Lung microvascular endothelial cell (primary cell): ENCODE measurements at regions not wholly inside any gene's neighbourhood (a gene's known extent, or its start where the extent isn't known, plus 50 kb on each side); places are given as distances from the start of the nearest gene placed in this dataset.
"Not testable (repeated sequence)": the region's sequence is repeated elsewhere in the genome, so short reads cannot be mapped to it uniquely, and the experiment has no call there.

Experiments
- DNase-seq, 2 donors: peaks; one replicate each; pipeline versions ENCODE4 v3.0.0 to v3.0.0-alpha.2; 2010; ENCODE audit warnings: low read depth in 2 of 2

GRCh38 chr10:64306729-64307327 is 785.6 kb downstream of the REEP3 start:
- DNase-seq = no peak

GRCh38 chr10:64312876-64313275 is 791.7 kb downstream of the REEP3 start:
- no peak for DNase-seq

GRCh38 chr10:64313967-64314366 is 792.8 kb downstream of the REEP3 start:
- no peak for DNase-seq

- no peak for DNase-seq
These were observed 795.2 kb downstream of the REEP3 start for GRCh38 chr10:64316416-64316815.

- no peak for DNase-seq
These were observed 795.6 kb downstream of the REEP3 start for GRCh38 chr10:64316833-64317232.

- no peak for DNase-seq
These were observed 799.2 kb downstream of the REEP3 start for GRCh38 chr10:64320448-64320847.

- DNase-seq = no peak
These were observed 808.3 kb downstream of the REEP3 start for GRCh38 chr10:64329510-64329909.

GRCh38 chr10:64332551-64332950 is 811.4 kb downstream of the REEP3 start:
- no peak for DNase-seq

- no peak for DNase-seq
These were observed 812.9 kb downstream of the REEP3 start for GRCh38 chr10:64334084-64334483.

GRCh38 chr10:64344211-64344610 is 823.0 kb downstream of the REEP3 start:
- no peak for DNase-seq

GRCh38 chr10:64345856-64346255 is 824.7 kb downstream of the REEP3 start:
- DNase-seq = no peak

- no peak for DNase-seq
These were observed 825.2 kb downstream of the REEP3 start for GRCh38 chr10:64346389-64346788.

GRCh38 chr10:64350665-64351064 is 829.5 kb downstream of the REEP3 start:
- no peak for DNase-seq

GRCh38 chr10:64358907-64359306 is 837.7 kb downstream of the REEP3 start:
- DNase-seq = no peak

GRCh38 chr10:64360240-64360639 is 839.0 kb downstream of the REEP3 start:
- DNase-seq = not testable (repeated sequence)

- no peak for DNase-seq
These were observed 842.5 kb downstream of the REEP3 start for GRCh38 chr10:64363687-64364086.

GRCh38 chr10:64365663-64366062 is 844.5 kb downstream of the REEP3 start:
- no peak for DNase-seq

- no peak for DNase-seq
These were observed 847.1 kb downstream of the REEP3 start for GRCh38 chr10:64368298-64368697.

GRCh38 chr10:64369885-64370773 is 848.9 kb downstream of the REEP3 start:
- DNase-seq = no peak

GRCh38 chr10:64374346-64374745 is 853.1 kb downstream of the REEP3 start:
- DNase-seq = no peak

GRCh38 chr10:64376167-64376566 is 855.0 kb downstream of the REEP3 start:
- no peak for DNase-seq

- no peak for DNase-seq
These were observed 858.7 kb downstream of the REEP3 start for GRCh38 chr10:64379898-64380297.

- no peak for DNase-seq
These were observed 864.2 kb downstream of the REEP3 start for GRCh38 chr10:64385355-64385754.
